ENCODE measurements at regions not wholly inside any gene's neighbourhood (a gene's known extent, or its start where the extent isn't known, plus 50 kb on each side); places are given as distances from the start of the nearest gene placed in this dataset.

- TF ChIP-seq CTCF (IDR thresholded peaks at IDR 0.05; ENCODE audit: control insufficient read depth, insufficient read depth, low read depth, low read length, missing control alignments): no peak
- no peak overlapping the region for H3K4me3 ChIP-seq (ENCODE audit: control insufficient read depth, low read depth, low read length)
- DNase-seq (ENCODE audit: low read depth): peak; percentile 61
Measured at GRCh38 chr4:159012381-159012780, 90.5 kb upstream of the RAPGEF2 start.

- TF ChIP-seq CTCF (IDR thresholded peaks at IDR 0.05; ENCODE audit: control insufficient read depth, insufficient read depth, low read depth, low read length, missing control alignments): no peak
- no peak overlapping the region for H3K4me3 ChIP-seq (ENCODE audit: control insufficient read depth, low read depth, low read length)
Measured at GRCh38 chr4:159013692-159014091, 89.2 kb upstream of the RAPGEF2 start.

GRCh38 chr4:159014859-159015258 lies 88.0 kb upstream of the RAPGEF2 start:
- TF ChIP-seq CTCF (IDR thresholded peaks at IDR 0.05; ENCODE audit: control insufficient read depth, insufficient read depth, low read depth, low read length, missing control alignments): no peak
- DNase-seq (ENCODE audit: low read depth): peak; percentile 67
- H3K4me3 ChIP-seq (ENCODE audit: control insufficient read depth, low read depth, low read length): no peak overlapping the region

More at GRCh38 chr4:159013692-159014091, 89.2 kb upstream of the RAPGEF2 start:
- no peak for DNase-seq (ENCODE audit: low read depth)

GRCh38 chr4:159015841-159016240 lies 87.0 kb upstream of the RAPGEF2 start:
- no peak for DNase-seq (ENCODE audit: low read depth)
- TF ChIP-seq CTCF (IDR thresholded peaks at IDR 0.05; ENCODE audit: control insufficient read depth, insufficient read depth, low read depth, low read length, missing control alignments): no peak
- H3K4me3 ChIP-seq (ENCODE audit: control insufficient read depth, low read depth, low read length): no peak overlapping the region

- TF ChIP-seq CTCF (IDR thresholded peaks at IDR 0.05; ENCODE audit: control insufficient read depth, insufficient read depth, low read depth, low read length, missing control alignments): no peak
- H3K4me3 ChIP-seq (ENCODE audit: control insufficient read depth, low read depth, low read length): no peak overlapping the region
- DNase-seq (ENCODE audit: low read depth): no peak
Measured at GRCh38 chr4:159016593-159017024, 86.3 kb upstream of the RAPGEF2 start.

GRCh38 chr4:159017323-159018026 lies 85.4 kb upstream of the RAPGEF2 start:
- no peak overlapping the region for H3K4me3 ChIP-seq (ENCODE audit: control insufficient read depth, low read depth, low read length)
- no peak for TF ChIP-seq CTCF (IDR thresholded peaks at IDR 0.05; ENCODE audit: control insufficient read depth, insufficient read depth, low read depth, low read length, missing control alignments)
- no peak for DNase-seq (ENCODE audit: low read depth)

Measured in AG09309 (cell line).